GM18867 (cell line): ENCODE measurements at regions not wholly inside any gene's neighbourhood (a gene's known extent, or its start where the extent isn't known, plus 50 kb on each side); places are given as distances from the start of the nearest gene placed in this dataset.

Experiments
- ATAC-seq: cut with Tn5 transposase; IDR thresholded peaks from one replicate; pipeline ENCODE4 v1.9.1; 2021; ENCODE audit warnings: mild to moderate bottlenecking, moderate library complexity; ENCODE audit not compliant: unreplicated experiment

DNA sequence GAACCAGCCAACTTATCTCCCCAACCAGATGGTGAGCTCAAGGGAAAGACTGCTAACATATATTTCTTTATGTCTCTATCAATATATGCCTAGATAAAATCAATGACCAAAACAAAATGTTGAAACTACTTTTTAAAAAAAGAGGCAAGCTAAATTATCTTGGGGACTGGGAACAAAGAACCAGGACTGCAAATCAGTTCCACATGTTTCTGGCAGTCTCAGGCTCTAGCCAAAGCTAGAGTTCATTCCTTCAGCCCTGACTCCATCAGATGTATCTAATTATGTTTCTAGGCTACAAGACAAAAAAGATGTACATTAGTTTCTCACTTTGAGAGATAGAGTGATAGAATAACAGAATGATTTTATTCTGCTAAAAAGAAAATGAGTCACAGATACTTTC lies 1290.3 kb upstream of the SORCS1 start:
- no peak for ATAC-seq

DNA sequence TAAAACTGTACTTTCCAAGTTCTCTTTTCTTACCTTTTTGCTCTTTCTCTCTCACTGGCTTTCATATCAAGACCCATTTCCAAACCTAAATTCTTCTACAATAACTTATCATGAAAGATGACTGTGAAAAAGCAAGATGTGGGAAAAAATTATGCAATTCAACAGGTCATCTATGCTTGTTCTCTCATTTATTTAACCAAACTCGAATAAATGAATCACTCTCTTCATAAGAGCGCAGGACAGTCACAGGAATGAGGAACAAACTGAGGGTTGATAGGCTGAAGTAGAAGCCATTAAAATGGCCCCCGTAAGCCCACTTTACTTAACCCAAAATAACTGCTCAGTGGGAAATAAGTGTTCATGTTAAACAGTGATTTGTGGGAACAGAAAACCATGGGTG lies 1289.7 kb upstream of the SORCS1 start:
- no peak for ATAC-seq

DNA sequence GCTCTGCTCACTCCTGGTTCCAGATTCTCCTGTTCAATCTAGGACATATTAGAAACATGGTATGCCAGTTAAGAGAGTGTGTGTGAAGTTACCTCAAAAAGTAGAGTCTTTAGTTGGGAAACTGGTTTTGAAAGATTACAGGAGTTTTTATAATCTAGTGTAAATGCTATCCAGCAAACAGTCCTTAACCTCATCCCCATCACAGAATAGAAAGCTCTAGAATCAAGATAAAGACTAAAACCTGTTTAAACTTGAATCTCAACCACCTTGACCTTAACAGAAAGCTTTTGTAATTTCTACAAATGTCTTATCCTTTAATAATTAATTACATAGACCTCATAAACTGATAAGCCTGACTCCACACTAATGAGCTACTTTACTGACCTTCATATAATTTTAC lies 1288.7 kb upstream of the SORCS1 start:
- no peak for ATAC-seq

DNA sequence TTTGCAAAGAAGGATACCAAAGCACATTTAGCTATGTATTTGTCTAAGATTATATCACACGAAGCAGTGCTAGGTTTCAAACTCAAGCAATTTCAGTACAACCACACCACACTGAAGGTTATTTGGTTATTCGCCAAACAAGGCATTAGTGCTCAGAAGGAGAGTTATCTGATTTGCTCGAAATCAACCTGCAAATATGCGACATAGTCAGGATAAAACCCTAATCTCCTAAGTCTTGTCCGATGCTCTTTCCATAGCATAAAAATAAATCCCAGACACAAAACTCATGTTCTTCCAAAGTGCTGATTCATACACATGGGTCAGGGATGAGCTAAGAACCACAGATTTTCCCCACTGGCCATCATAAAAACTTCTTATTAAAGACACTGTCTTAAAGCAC lies 1288.0 kb upstream of the SORCS1 start:
- no peak for ATAC-seq

DNA sequence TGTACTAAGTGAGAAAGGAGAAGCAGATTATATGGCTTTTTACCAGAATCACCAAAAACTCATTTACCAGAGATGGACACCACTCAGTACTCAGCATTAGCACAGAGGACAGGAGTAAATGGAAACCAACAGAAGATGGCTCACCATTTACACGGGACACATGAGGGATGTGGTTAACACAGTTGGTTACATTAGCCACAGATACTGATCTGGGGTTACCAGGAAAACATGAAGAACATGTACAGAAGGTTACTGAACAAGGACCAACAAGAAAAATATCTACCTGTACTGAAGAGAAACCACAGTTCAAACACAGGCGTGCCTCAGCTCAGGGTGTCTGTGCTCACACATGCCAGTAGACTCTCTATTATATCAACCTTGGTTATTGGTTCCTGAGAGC lies 1285.8 kb upstream of the SORCS1 start:
- peak; percentile 54 for ATAC-seq

DNA sequence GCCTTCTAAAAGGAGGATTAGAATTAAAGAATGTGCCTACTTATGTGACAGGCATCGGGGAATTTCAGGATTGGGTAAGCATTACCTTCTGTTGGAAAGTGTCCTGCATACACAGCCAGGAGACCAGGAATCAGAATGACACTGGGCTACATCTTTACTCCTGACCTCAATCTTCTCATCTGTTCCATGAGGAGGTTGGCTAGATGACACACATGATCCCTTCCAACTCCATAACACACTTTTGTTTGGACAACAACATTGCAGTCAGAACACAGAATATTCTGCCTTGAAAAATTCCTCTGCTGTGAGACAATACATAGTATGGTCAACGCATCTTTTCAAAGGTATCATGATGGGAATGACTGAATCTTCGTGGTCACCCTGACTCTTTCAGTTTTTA lies 1281.2 kb upstream of the SORCS1 start:
- ATAC-seq = no peak

DNA sequence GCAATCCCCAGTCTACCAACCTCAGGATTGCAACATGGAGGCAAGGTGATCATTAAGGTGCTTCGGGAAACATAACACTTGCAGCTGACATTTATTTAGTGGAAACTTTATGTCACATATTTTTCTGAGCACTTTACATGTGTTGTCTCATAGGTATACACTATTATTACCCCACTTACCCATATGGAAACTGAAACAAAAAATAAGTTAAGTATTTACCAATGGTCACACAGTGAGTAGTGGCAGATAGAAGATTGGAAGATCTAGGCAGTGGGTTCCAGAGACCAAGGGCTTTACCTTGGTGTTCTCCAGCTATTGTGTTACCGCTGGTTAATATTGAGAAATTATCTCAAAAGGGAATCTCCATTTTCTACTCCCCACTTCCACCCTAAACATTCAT lies 1279.1 kb upstream of the SORCS1 start:
- ATAC-seq = peak; percentile 90

DNA sequence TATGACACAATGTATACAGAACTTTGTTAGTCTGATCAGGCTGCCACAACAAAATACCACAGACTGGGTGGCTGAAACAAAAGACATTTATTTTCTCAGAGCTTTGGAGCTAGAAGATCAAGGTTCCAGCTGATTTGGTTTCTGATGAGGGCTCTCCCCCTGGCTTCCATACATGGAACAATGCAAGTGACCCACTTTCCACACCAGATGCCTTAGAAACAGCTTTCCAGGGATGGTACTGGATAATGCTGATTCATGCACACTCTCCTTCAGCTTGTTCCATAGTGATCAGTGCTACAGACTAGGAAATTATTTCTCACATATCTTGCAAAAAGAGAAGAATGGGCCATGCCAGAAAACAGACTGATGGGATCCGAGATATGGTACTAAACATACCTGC lies 1274.9 kb upstream of the SORCS1 start:
- ATAC-seq = no peak

DNA sequence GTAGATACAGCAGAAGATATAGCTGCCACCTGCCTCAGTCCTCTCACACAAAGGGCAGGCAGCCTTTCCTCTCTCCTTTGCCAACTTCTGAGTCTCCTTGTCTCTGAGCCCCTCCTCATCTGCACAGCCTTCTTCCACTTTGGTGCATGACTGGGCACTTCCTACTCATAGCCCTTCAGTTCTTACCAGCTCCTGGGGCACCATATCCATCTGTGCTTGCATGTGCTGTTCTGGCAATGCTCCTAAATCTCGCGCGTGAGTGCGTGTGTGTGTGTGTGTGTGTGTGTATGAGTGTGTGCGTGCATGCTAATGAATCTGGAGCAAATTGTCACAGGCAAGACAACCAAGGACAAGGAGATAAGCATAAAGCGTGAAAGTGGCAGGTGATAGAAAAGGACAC lies 1271.6 kb upstream of the SORCS1 start:
- no peak for ATAC-seq

DNA sequence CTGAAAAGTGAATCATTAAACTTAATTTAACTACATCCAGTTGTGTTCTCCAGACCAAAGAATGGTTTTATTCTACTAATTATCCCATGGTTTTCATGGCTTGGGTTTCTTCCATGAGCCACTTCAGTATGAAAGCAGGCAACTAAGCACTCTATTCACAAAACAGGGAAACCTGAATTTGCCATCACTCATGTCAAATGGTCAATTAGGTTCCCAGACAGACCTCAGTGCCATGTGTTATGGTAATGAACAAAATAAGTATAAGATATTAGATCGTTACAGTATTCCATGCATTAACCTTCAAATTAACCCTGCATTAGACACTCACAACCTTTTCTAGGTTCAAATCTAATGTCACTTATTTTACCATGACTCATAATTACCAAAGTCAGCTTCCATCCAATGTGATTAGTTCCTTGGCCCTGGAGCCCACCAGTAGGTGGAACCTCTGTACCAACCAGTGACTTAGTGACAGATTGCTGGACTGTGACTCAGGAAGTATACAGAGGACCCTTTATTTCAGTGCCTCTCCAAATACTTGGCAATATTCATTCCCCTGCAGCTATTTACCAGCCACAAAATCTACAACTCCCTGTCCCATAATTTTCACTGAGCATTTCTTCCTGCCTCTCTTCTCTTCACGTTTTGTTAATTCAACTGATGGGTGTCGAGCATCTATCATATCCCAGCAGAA lies 1270.2 kb upstream of the SORCS1 start:
- ATAC-seq = no peak

DNA sequence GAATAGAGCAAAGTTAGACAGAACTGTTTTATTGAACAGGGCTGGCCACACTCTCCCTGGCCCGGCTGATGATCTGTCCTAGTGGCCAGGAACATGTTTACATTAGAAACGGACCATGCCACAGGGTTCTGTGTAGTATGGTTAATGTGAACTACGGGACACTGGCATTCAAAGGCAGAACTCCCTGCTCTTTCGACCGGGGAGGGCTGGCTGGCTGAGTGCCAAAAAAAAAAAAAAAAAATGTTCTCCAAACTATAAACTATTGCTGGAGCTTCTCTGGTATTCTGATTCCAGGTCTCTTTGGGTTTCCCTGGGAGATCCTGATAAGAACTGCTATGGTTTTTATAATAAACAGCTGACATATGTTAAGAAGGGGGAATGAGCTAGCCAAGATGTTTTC lies 1262.6 kb upstream of the SORCS1 start:
- ATAC-seq = no peak

DNA sequence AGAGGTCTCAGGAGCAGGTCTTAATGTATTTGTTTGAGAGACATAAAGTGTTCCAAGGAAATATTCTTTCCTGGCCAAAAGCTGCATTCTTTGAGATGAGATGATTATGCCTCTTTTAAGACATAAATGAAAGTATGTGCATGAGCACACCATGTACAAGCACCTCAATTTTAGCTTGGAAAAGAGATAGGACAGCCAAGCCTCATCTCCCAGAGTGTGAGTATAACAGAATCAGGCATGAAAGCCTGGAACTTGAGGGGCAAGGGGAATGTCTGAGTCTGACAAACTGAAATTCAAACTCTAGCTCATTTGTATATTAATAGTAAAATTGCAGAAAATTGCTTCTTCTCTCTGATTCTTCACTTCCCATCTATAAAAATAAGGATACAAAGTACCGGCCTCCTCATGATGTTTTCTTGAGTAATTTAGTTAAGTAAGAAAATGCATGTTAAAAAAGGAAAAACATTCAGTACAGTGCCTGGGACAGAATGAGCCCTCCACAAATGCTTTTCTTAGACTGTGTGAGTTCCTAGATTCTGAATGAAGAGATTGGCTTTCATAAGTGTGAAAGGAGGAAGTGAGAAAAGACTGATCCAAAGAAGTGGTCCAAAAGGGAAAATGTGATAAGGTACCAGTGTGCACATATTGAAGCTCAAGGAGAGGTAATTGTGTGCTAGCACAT lies 1260.9 kb upstream of the SORCS1 start:
- ATAC-seq = no peak

DNA sequence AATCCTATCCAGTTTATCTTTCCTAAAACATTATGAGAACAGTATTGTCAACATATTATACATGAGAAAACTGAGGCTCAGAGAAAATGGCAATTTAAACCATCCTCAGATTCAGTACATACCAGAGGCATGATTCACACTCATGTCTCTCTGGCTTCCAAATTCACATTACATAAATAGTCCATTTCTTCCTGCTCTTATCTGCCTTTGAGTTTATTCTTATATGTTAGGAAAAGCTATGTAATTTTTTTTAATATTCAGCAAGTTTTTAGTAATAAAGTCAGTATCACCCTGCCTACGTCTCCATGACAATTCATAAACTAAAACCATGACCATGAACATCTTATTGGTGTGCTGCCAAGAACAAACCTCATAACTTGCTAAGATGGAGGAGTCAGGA lies 1260.2 kb upstream of the SORCS1 start:
- ATAC-seq = no peak

DNA sequence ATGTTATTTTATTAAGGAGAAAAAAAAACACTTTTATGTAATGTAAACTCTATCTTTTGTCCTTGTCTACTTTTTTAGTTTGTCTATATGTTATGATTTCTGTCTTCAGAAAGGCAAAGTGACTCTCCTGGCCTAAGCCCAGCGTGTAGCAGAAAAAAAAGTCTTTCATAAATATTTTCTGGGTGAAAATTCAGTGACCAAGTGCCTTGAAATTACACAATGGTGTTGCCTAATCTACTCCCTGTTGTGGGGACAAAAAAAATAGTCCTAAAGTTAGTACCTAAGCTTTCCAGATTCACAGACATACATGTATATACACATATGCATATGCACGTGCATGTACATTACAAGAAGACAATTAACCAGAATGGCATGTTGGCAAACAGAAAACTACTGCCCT lies 1257.8 kb upstream of the SORCS1 start:
- ATAC-seq = no peak

DNA sequence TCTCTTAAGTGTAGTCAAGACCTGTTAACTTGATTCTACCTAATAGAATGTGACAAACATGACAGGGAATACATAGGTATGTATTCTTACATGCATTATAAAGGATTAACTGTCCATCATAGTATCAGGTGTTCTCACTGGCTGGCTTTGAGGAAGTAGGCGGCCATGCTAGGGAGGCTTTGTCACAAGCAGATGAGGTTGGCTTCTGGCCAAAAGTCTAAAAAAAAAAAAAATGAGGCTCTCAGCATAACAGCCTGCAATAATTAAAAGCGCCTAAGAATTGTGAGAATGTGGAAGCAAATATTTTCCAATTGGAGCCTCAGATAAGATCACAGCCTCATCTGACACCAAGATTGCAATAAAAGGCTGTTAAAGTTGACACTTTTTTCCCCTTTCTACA lies 1256.8 kb upstream of the SORCS1 start:
- ATAC-seq = no peak

DNA sequence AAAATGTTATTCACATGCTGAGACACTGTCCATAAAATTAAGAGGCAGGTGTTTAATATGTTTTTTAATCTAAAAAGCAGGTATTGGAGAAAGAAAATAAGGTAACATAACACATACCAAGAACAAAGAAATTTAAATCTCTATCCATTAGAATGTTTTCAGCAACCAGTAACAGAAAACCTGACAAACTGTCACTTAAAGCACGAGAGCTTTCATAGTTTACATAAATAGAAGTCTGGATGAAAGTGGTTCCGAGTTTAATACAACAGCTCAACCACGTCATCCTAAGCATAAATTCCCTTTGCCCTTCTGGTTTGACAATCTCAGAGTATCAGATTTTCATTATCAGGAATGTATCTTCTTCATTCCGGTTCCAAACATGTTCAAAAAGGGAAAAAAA lies 1249.4 kb upstream of the SORCS1 start:
- no peak for ATAC-seq

DNA sequence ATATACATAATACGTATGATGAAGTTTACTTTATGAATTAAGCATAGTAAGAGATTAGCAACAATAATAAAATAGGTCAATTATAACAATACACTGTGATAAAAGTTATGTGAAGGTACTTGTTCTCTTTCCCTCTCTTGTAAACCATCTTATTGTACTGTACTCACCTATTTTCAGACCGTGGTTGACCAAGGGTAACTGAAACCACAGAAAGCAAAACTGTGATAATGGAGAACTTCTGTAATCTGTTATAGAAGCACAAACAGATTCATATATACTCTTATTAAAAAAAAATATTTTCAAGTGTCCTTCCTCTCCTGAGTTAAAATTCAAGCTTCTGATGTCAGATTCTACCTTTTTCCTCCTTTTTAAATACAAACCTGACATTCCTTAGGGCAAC lies 1247.8 kb upstream of the SORCS1 start:
- ATAC-seq = peak; percentile 66

DNA sequence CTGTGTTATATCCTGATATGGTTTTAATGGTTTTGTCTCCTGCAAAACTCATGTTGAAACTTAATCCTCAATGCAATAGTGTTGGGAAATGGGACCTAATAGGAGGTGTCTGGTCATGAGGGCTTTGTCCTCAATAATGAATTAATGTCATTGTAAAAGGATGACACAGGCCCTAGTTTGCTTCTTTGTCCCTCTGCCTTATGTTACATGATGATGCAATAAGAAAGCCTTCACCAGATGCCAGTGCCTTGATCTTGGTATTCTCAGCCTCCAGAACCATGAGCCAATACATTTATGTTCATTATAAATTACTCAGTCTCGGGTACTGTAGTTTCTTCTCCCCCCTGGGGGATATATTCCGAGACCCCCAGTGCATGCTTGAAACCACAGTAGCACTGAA lies 1247.4 kb upstream of the SORCS1 start:
- ATAC-seq = no peak

DNA sequence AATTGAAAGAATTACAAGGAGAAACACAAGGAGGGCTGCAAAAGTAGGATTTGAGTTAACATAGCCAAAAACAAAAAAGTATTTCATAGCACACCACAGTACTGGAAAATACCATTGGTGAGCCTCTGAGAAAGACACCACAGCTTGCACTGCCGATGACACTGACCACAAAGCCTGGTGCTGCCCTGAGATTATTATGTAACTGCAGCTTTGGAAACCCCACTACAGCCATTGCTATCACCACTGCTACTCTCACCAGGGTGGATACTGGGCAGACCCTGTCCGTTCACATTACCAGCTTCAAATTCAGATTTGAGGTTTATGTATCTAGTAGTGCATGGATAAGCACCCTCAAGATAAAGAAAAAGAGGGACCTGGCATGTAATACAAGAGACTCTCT lies 1246.7 kb upstream of the SORCS1 start:
- ATAC-seq = no peak

DNA sequence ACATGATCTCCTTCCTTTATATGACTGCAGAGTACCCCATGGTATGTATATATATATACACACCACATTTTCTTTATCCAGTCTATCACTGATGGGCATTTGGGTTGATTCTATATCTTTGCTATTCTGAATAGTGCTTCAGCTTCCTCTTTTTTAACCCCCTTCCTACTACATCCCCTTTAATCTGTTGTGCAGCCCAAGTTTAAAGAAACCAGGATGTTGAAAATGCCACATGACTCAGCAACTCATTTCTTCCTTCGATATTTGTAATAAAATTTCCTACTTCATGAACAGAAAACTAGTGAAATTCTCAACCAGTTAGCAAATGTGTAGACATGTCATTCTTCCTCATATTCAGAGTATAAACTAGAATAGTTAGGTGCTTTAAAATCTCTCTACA lies 1245.7 kb upstream of the SORCS1 start:
- no peak for ATAC-seq

DNA sequence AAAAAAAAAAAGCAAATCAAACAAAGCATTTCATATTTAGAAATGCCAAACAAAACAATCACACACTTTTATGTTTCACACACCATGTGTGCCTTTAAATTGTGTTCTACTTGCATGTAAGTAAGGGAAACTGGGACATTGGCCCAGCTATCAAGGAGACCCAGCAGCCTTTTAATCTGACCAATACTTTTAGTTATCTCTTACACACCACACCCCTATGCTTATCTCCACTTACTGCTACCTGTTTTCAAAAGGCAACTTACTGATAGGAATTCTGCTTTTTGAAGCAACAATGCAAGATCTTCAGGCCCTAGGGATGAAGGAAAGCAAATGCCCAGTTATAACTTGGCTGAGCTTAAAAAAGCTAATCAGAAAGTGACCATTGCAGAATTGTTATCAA lies 1244.8 kb upstream of the SORCS1 start:
- ATAC-seq = no peak

DNA sequence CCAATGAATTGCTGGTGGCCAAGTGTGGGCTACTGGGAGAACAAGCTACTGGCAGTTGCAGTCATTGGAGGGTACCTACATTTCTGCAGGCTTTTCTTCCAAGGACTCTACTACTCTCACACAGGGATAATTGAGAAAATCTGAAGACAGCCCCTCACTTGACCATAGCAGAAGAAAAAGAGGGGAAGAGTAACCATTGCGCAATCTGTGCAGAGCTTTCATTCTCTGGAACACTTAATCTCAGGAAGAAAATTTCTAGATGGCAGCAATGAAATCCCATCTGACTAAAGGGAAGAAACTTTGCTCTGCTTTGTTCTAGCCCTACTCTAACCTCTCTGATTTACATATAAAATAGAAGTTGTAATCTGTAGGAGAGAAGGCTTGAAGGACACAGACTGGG lies 1239.6 kb upstream of the SORCS1 start:
- ATAC-seq = no peak

DNA sequence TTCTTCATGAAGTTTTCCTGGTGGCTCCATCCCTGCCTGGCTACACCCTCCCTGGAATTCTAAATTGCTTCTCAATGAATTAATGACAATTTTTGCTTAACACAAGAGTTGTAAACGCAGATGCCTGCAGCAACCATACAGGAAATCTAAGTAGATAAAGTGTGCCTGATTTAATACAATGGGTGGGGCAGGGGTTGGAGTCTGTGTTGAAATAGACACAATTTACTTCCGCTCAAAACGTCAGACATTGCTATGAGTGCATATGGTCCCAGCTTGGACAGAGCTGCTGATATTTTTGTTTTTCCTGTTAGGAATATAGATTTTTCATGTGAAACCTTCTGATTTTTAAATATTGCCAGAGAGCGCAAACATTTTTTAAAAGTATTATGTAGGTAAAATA lies 1235.0 kb upstream of the SORCS1 start:
- no peak for ATAC-seq
